Type B pancreatic cell (in vitro differentiated cells): ENCODE measurements at regions not wholly inside any gene's neighbourhood (a gene's known extent, or its start where the extent isn't known, plus 50 kb on each side); places are given as distances from the start of the nearest gene placed in this dataset.
"Not testable (repeated sequence)": the region's sequence is repeated elsewhere in the genome, so short reads cannot be mapped to it uniquely, and the experiment has no call there.

Source experiments
- DNase-seq: peaks from one replicate; pipeline ENCODE4 v3.0.0; 2021; ENCODE audit warnings: mixed read lengths; ENCODE audit not compliant: unreplicated experiment; ENCODE audit errors: extremely low spot score
- H3K27ac Mint-ChIP-seq: 2 replicates; pipeline ENCODE4 v1.8.0; 2021; ENCODE audit warnings: mild to moderate bottlenecking, mixed read lengths
- H3K27me3 Mint-ChIP-seq: 2 replicates; pipeline ENCODE4 v1.8.0; 2021; ENCODE audit warnings: mixed read lengths
- H3K36me3 Mint-ChIP-seq: 2 replicates; pipeline ENCODE4 v1.8.0; 2021; ENCODE audit warnings: mixed read lengths
- H3K4me1 Mint-ChIP-seq: one replicate; pipeline ENCODE4 v1.8.0; 2021; ENCODE audit warnings: mixed read lengths; ENCODE audit not compliant: unreplicated experiment
- H3K4me3 Mint-ChIP-seq: 2 replicates; pipeline ENCODE4 v1.8.0; 2021; ENCODE audit warnings: mild to moderate bottlenecking, mixed read lengths
- H3K9me3 Mint-ChIP-seq: 2 replicates; pipeline ENCODE4 v1.8.0; 2021; ENCODE audit warnings: mixed read lengths
- TF ChIP-seq, protein P1 (sequence below): fragments of 200-600 bp; sonication (generic); conservative IDR thresholded peaks from 2 replicates; pipeline ENCODE4 v1.5.0; 2021; ENCODE audit warnings: antibody characterized with exemption, mild to moderate bottlenecking

DNA sequence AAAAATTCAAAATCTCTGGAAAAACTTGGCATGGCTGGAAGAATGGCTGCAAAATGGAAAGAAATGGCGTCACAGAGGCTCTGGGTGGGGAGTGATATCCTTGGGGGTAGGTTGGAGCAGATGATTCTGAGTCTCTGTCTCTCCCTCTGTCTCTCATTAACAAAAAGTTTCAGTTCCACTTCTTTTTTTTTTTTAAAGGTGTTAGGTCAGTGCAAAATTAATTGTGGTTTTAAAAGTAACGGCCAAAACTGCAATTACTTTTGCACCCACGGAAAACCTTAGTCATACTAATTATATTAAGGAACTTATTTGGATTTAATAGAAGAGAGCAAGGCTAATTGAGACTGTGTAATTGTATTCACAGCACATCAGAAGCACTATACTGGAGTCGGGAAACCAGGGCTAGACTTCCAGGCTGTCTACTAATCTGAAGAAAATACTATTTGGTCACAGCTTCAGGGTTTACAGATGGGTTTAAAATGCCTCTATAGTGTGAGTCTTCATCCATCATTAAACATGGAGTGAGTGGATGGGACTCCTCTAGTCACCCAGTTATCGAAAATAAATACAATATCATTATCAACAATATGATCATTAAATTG is 289.1 kb upstream of the PLD5 start:
- Mint-ChIP-seq H3K9me3 (no peaks in the 10 kb centered on the region), H3K27me3 (no peaks in the 10 kb centered on the region), H3K27ac (no peak overlapping the region), H3K4me3 (no peak overlapping the region), H3K4me1 (no peaks in the 10 kb centered on the region), H3K36me3 (no peaks in the 10 kb centered on the region)
- DNase-seq, result no peak
- TF ChIP-seq, protein P1, sequence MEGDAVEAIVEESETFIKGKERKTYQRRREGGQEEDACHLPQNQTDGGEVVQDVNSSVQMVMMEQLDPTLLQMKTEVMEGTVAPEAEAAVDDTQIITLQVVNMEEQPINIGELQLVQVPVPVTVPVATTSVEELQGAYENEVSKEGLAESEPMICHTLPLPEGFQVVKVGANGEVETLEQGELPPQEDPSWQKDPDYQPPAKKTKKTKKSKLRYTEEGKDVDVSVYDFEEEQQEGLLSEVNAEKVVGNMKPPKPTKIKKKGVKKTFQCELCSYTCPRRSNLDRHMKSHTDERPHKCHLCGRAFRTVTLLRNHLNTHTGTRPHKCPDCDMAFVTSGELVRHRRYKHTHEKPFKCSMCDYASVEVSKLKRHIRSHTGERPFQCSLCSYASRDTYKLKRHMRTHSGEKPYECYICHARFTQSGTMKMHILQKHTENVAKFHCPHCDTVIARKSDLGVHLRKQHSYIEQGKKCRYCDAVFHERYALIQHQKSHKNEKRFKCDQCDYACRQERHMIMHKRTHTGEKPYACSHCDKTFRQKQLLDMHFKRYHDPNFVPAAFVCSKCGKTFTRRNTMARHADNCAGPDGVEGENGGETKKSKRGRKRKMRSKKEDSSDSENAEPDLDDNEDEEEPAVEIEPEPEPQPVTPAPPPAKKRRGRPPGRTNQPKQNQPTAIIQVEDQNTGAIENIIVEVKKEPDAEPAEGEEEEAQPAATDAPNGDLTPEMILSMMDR, result no peak

DNA sequence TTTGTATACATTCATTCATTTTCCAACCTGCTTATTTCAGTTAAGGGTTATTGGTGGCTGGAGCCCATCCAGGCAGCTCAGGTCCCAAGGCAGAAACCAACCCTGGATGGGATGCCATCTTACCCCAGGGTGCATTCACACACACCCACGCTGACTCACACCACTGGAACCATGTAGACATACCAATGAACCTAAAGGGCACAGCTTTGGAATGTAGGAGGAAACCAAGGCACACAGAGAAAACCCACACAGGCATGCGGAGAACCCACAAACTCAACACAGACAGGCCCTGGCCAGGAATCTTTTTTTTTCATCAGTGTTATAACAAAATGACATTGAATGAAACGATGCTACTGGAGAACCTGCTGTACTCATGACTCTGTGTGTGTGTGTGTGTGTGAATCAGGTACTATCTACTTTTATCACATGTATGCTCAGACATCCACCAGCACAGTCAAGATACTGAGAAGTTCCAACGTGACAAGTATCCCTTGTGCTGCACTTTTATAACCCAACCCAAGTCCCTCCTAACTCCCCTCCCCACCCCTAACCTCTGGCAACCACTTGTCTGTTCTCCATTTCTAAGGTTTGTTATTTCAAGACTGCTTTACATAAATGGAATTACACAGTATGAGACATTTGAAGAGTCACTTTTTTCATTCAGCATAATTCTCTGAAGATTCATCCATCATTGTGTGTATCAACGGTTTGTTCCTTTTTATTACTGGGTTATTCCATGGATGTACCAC is 286.8 kb upstream of the PLD5 start:
- H3K4me1 Mint-ChIP-seq, result no peaks in the 10 kb centered on the region
- H3K4me3 Mint-ChIP-seq, result no peak overlapping the region
- no peaks in the 10 kb centered on the region for H3K36me3 Mint-ChIP-seq
- DNase-seq, result no peak
- H3K27ac Mint-ChIP-seq, result no peak overlapping the region
- H3K27me3 Mint-ChIP-seq, result no peaks in the 10 kb centered on the region
- TF ChIP-seq, protein P1, result no peak
- no peaks in the 10 kb centered on the region for H3K9me3 Mint-ChIP-seq

DNA sequence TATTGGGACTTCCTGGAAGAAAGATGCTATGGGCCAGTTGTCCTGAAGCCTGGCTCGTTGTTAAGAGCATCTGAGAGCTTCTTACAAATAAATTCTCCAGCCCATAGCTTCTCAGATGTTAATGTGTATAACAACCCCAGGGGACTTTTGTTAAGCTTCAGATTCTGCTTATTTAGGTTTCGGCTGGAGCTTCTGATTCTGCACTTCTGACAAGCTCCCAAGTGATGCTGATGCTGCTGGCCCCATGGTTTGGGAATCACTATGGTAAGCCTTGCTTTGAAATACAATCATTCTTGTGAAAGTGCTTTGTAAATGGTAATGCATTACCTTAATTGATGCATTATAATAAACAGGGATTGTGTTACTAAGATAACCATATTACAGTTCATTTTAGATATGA is 281.8 kb upstream of the PLD5 start:
- Mint-ChIP-seq H3K36me3 (no peaks in the 10 kb centered on the region), H3K27me3 (no peaks in the 10 kb centered on the region), H3K4me1 (no peaks in the 10 kb centered on the region), H3K9me3 (no peaks in the 10 kb centered on the region), H3K4me3 (no peak overlapping the region), H3K27ac (no peak overlapping the region)
- no peak for DNase-seq
- TF ChIP-seq, protein P1, result no peak

DNA sequence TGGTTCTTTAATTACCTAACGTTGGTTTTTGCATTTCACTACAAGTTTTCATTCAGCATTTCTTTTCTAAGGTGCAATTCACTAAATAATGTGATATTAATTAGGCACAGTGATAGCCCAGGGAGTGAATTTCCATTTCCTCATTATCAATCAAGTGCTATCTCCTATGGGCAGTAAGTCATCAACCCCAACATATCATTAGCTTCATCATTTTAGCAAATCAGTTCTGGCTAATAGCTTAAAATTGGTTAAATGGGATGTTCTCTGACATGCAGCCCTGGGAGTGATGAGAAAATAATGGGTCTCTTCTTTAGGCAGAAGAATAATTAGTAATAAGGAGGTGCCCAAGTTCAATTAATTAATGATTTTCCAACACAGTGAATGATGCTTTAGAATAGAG is 280.9 kb upstream of the PLD5 start:
- not testable (repeated sequence) for H3K27ac Mint-ChIP-seq, DNase-seq, H3K27me3 Mint-ChIP-seq, H3K4me1 Mint-ChIP-seq, H3K9me3 Mint-ChIP-seq, H3K36me3 Mint-ChIP-seq, H3K4me3 Mint-ChIP-seq

DNA sequence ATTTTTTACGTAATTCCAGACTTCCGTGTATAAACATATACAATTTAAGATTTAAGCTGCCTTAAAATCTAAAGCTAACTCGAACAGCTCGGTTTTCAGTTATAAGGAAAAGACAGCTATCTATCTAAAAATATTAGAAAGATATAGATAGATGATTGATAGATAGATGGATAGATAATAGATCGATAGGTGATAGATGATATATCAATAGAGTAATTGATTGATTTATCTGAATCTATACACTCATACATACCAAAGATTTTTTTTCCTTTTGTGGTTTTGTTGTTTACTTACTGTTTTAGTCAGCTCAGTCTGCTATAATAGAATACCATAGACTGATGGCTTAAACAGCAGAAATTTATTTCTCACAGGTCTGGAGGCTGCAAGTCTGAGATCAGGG is 278.5 kb upstream of the PLD5 start:
- no peaks in the 10 kb centered on the region for H3K27me3 Mint-ChIP-seq
- no peak for DNase-seq
- no peaks in the 10 kb centered on the region for H3K4me1 Mint-ChIP-seq
- no peaks in the 10 kb centered on the region for H3K9me3 Mint-ChIP-seq
- H3K36me3 Mint-ChIP-seq, result no peaks in the 10 kb centered on the region
- H3K4me3 Mint-ChIP-seq, result no peak overlapping the region
- no peak overlapping the region for H3K27ac Mint-ChIP-seq
- TF ChIP-seq, protein P1, result no peak

DNA sequence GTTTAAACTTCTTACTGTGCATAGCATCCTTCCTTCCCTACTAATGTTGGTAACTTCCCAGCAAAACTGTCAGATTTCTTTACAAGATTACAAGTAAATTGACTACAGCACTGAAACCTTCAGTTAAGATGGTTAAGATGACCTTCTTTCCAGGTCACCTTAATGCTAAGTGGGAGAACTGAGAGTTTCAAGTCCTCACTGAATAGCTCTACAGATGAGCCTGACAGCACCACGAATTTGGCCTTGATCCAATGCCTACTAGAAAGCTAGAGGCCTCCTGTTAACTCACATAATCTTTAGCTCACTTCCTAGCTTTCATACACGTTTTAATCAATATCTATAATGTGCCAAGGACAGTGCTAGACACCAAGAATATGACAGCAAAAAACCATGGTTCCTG is 276.0 kb upstream of the PLD5 start:
- Mint-ChIP-seq H3K4me1 (no peaks in the 10 kb centered on the region), H3K9me3 (no peaks in the 10 kb centered on the region)

More for the DNA sequence above, 276.0 kb upstream of the PLD5 start:
- DNase-seq, result no peak
- Mint-ChIP-seq H3K27ac (no peak overlapping the region), H3K4me3 (no peak overlapping the region), H3K36me3 (no peaks in the 10 kb centered on the region), H3K27me3 (no peaks in the 10 kb centered on the region)
- TF ChIP-seq, protein P1, result no peak
